Stomach (tissue), 8 donors: ENCODE measurements at regions not wholly inside any gene's neighbourhood (a gene's known extent, or its start where the extent isn't known, plus 50 kb on each side); places are given as distances from the start of the nearest gene placed in this dataset.
A peak's percentile ranks its signal among the peaks of the same experiment; 100 is the strongest.

Experiments
- DNase-seq, 2 donors: peaks; one replicate each; pipeline versions ENCODE4 v3.0.0 to v3.0.0-alpha.2; 2013 to 2019
- H3K27ac ChIP-seq, 5 donors: fragments of 200-600 bp in 4 of 5; sonication (generic) in 4 of 5; one replicate each; pipeline ENCODE4 v1.5.1; 2013 to 2019; ENCODE audit warnings: mild to moderate bottlenecking in 1 of 5, moderate library complexity in 1 of 5
- H3K27me3 ChIP-seq, 3 donors: fragments of 200-600 bp; sonication (generic); one replicate each; pipeline ENCODE4 v1.5.1; 2017 to 2019; ENCODE audit warnings: mixed run types in 1 of 3
- H3K36me3 ChIP-seq, 4 donors: fragments of 200-600 bp; sonication (generic); 1 replicate in 3 of 4; 2 replicates in 1 of 4; pipeline ENCODE4 v1.5.1; 2016 to 2019
- H3K4me1 ChIP-seq, 4 donors: fragments of 200-600 bp; sonication (generic); one replicate each; pipeline ENCODE4 v1.5.1; 2016 to 2019
- H3K4me3 ChIP-seq, 4 donors: fragments of 200-600 bp; sonication (generic) in 3 of 4; one replicate each; pipeline ENCODE4 v1.5.1; 2016 to 2019; ENCODE audit warnings: mild to moderate bottlenecking in 1 of 4
- H3K9me3 ChIP-seq, 4 donors: fragments of 200-600 bp; sonication (generic); one replicate each; pipeline ENCODE4 v1.5.1; 2016 to 2019
- EP300 ChIP-seq: sonication (generic); formaldehyde crosslinking; IDR thresholded peaks from one replicate; pipeline ENCODE4 v1.6.1; 2017; ENCODE audit warnings: antibody characterized with exemption
- POLR2A ChIP-seq, 4 donors: fragments of 450-650 bp; IDR thresholded peaks; one replicate each; pipeline ENCODE4 v1.6.1; 2016; ENCODE audit warnings: antibody characterized with exemption in 4 of 4, control low read depth in 2 of 4, mild to moderate bottlenecking in 1 of 4, moderate library complexity in 1 of 4
- POLR2AphosphoS5 ChIP-seq, 3 donors: sonication (generic); formaldehyde crosslinking; IDR thresholded peaks; one replicate each; pipeline ENCODE4 v1.6.1; 2016; ENCODE audit warnings: antibody characterized with exemption in 3 of 3
- WGBS, 5 donors: extraction: QIAGEN DNeasy Blood & Tissue Kit in 3 of 5; methylation state at CpG; one replicate each; pipeline versions ENCODE4 v1.1.5 to v1.1.7; 2013 to 2018; 5-methylcytosine and 5-hydroxymethylcytosine counted together
- intact Hi-C: fragments of 100-400 bp; cut with DNase I; formaldehyde crosslinking; loops from one replicate; pipeline ENCODE4 v1.15.1; 2023; ENCODE audit warnings: low total_unique reads
- TF ChIP-seq, protein P1 (sequence below), 7 experiments: fragments of 450-650 bp in 4 of 7; fragments of 200-600 bp in 3 of 7; sonication (generic) in 3 of 7; IDR thresholded peaks; one replicate each; pipeline ENCODE4 v1.5.1; 2016 to 2019; ENCODE audit warnings: antibody characterized with exemption in 7 of 7, control low read depth in 2 of 7, mild to moderate bottlenecking in 1 of 7
- donor health status: healthy with polysubstance abuse.
- donor health status: Bipolar disorder and iron deficiency.
- donor health status: healthy.

DNA sequence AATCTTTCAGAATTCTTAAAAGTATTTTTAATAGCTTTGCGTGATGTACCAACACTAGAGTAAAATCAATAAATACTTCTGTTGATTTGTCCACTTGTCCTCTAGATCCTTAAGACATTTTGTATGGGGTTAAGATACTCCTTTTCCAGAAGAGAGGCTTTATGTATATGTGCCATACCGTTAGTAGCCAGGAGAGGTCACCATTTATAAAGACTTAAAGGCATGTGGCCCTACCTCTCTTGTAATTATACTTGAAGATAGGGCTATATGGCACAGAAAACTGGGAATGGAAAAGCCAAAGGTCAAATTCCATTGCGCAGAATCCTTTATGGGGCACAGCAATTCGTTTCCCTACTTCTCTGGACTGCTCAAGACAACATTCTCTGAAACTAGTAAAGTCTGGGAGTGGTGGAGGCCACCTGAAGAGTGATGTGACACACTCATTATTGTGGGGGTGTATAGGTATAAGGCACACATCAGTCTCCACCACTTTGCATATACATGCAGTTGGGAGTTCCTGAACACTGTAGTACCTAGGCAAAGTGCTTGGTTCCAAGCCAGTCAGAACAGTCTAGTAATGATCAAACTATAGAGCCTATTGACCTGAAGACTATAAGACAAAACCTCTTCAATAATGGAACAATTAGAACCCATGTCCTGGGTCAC is 140.1 kb upstream of the FBXL17 start:
- WGBS, 5 donors, result 15 to 31% (median 29%) methylated on average over 4 of the region's 4 CpGs

DNA sequence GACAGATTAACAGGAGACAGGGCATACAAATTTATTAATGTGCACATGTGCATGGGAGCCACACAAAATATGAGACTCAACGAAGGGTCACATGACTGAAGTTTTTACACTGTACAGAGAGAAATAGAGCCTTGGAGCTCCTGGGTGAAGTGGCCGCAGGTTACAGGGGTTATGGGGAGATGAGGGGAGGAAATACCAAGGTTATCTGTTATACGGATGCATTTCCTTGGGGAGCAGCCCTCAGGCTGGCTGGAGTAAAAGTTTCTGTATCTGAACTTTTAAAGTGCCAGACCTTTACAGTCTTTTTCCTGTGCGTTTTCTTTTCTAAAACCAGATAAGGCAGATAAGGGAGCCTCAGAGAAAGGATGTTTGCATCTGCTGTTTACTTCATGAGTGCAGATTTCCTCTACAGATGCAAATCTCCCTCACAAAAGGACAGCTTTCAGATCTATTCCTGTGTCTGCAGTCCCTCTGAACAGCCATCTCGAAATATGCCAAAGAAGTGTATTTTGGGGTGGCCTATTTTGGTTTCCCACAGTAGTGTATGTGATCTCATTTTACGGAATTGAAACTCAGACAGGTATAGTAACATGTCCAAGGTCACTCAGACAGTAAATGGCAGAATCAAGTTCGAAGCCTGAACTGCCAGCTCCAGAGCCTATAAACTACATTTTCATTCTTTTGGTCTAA is 139.3 kb upstream of the FBXL17 start:
- 24 to 34% (median 28%) methylated on average over 7 of the region's 7 CpGs for WGBS, 5 donors
- Histone ChIP-seq H3K4me3 (no peak overlapping the region), H3K4me1 (no peaks in the 10 kb centered on the region), H3K9me3 (peaks cover 0 to 5% (median under 1%) of the 10 kb centered on the region in 4 donors), H3K36me3 (no peaks in the 10 kb centered on the region), H3K27ac (peak overlapping the region in 1 of 5 donors; percentile 32), H3K27me3 (no peaks in the 10 kb centered on the region)
- no peak for TF ChIP-seq POLR2A (IDR thresholded peaks at IDR 0.05)
- no peak for TF ChIP-seq EP300
- TF ChIP-seq POLR2AphosphoS5 (IDR thresholded peaks at IDR 0.05), result no peak
- TF ChIP-seq, protein P1, sequence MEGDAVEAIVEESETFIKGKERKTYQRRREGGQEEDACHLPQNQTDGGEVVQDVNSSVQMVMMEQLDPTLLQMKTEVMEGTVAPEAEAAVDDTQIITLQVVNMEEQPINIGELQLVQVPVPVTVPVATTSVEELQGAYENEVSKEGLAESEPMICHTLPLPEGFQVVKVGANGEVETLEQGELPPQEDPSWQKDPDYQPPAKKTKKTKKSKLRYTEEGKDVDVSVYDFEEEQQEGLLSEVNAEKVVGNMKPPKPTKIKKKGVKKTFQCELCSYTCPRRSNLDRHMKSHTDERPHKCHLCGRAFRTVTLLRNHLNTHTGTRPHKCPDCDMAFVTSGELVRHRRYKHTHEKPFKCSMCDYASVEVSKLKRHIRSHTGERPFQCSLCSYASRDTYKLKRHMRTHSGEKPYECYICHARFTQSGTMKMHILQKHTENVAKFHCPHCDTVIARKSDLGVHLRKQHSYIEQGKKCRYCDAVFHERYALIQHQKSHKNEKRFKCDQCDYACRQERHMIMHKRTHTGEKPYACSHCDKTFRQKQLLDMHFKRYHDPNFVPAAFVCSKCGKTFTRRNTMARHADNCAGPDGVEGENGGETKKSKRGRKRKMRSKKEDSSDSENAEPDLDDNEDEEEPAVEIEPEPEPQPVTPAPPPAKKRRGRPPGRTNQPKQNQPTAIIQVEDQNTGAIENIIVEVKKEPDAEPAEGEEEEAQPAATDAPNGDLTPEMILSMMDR (IDR thresholded peaks at IDR 0.05), result no peak
- intact Hi-C loops, result no loop called here
- no peak for DNase-seq

More for the DNA sequence above, 140.1 kb upstream of the FBXL17 start:
- peak in 1 of 2 donors; percentile 82 for DNase-seq
- Histone ChIP-seq H3K27ac (no peak overlapping the region), H3K4me1 (no peaks in the 10 kb centered on the region), H3K27me3 (no peaks in the 10 kb centered on the region), H3K4me3 (no peak overlapping the region), H3K9me3 (peaks cover 0 to 9% (median 3%) of the 10 kb centered on the region in 4 donors), H3K36me3 (no peaks in the 10 kb centered on the region)
- TF ChIP-seq, protein P1 (IDR thresholded peaks at IDR 0.05), result peak in 4 of 7 experiments; percentile 40 to 51 (median 45)
- no peak for TF ChIP-seq POLR2AphosphoS5 (IDR thresholded peaks at IDR 0.05)
- no peak for TF ChIP-seq EP300
- no peak for TF ChIP-seq POLR2A (IDR thresholded peaks at IDR 0.05)
- intact Hi-C loops, result no loop called here

DNA sequence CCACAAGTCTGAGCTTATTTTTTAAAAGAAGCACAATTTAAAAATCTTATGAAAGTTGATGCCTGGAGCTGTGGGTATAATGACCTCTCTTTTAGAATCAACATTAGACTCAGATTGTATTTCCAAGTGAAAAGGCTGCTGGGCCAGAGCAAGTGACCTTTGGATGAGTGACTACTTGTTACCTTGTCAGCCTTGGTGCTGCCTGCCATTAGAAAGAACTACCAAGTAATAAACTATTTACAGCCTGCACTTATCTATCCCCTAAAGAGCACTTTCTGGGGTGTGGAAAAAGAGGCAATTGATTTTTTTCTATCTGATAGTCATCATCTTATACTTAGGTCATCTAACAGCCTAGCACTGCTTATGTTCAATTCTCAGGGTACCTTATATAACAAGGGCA is 134.9 kb upstream of the FBXL17 start:
- Histone ChIP-seq H3K27ac (no peak overlapping the region), H3K4me3 (no peak overlapping the region), H3K27me3 (no peaks in the 10 kb centered on the region), H3K4me1 (no peaks in the 10 kb centered on the region), H3K9me3 (no peaks in the 10 kb centered on the region), H3K36me3 (no peaks in the 10 kb centered on the region)
- TF ChIP-seq POLR2A (IDR thresholded peaks at IDR 0.05), result no peak
- intact Hi-C loops, result no loop called here
- no peak for DNase-seq

DNA sequence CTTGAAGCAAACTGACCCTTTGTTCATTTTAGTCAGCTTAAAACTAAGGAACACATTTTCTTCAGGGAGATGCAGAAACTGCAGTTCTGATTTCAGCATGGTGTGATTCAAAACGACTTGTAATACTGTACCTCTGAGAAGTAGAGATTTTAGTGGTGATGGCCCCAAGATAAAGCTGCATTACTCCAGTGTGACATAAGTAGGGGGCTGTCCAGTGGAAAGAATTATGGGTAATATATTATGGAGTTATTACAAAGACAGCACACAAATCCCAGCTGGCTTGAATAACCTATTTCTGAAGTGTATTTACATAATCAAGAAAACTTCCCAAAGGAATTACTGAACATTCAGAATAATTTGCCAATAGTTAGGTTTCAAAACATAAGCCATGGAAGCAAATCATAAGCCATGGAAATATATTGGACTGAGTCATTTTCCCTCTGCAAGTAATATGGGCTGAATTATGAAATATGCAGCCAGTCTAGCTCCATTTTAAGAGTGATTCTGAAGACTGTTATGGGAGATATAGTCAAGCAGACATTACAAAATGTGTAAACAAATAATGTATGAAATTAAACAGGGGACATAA is 133.7 kb upstream of the FBXL17 start:
- no peak for TF ChIP-seq POLR2AphosphoS5 (IDR thresholded peaks at IDR 0.05)
- TF ChIP-seq, protein P1 (IDR thresholded peaks at IDR 0.05), result no peak
- TF ChIP-seq POLR2A (IDR thresholded peaks at IDR 0.05), result no peak
- no peak for TF ChIP-seq EP300
- no peaks in the 10 kb centered on the region for H3K27me3 ChIP-seq
- 33 to 56% (median 43%) methylated on average over 1 of the region's 1 CpG for WGBS, 5 donors

More for the DNA sequence above, 133.7 kb upstream of the FBXL17 start:
- H3K36me3 ChIP-seq, result no peaks in the 10 kb centered on the region
- H3K4me3 ChIP-seq, result no peak overlapping the region
- H3K4me1 ChIP-seq, result no peaks in the 10 kb centered on the region
- H3K9me3 ChIP-seq, result no peaks in the 10 kb centered on the region
- H3K27ac ChIP-seq, result no peak overlapping the region
- intact Hi-C loops, result no loop called here
- DNase-seq, result no peak
